ENCODE measurements at regions not wholly inside any gene's neighbourhood (a gene's known extent, or its start where the extent isn't known, plus 50 kb on each side); places are given as distances from the start of the nearest gene placed in this dataset.

DNA sequence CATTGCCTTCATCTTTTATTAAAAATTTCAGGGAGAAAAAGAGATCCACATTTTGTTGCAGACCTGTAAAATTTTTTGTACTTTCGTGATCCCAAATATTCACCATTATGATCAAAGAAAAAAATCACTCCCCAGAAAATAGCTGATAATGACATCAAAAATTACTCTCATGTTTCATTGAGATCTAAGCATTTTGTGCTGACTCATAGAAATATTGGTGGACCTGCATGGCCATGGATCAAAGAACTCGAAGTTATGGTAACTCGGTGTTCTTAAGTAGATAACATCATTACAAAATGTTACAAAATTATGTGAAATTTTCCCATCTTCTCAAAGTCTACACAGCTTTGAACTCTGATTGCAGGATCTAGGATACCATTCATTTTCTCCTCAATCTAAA is 135.8 kb downstream of the PTGER3 start:
- no TSS peak for BruUV-seq (replicated peaks)
- ChIA-PET POLR2A (ENCODE audit: unreplicated experiment) (no interaction called here), CTCF (no interaction called here)
- intact Hi-C loops (cut with micrococcal nuclease; ENCODE audit: unreplicated experiment), result no loop called here
- H2AFZ ChIP-seq, result no peak overlapping the region
- no peak overlapping the region for H3K4me2 ChIP-seq
- no peak for DNase-seq
- H3K27ac ChIP-seq, result no peak overlapping the region
- no peaks in the 10 kb centered on the region for H3K27me3 ChIP-seq (ENCODE audit: insufficient read depth, low read depth)
- H3K79me2 ChIP-seq (ENCODE audit: low read depth), result no peaks in the 10 kb centered on the region
- no peaks in the 10 kb centered on the region for H3K9me3 ChIP-seq (ENCODE audit: insufficient read depth, low read depth)
- no peaks in the 10 kb centered on the region for H3K4me1 ChIP-seq (replicated peaks; ENCODE audit: insufficient read depth)
- H4K20me1 ChIP-seq (ENCODE audit: insufficient read depth), result no peaks in the 10 kb centered on the region
- no peaks in the 10 kb centered on the region for H3K9me2 ChIP-seq (ENCODE audit: insufficient read depth)
- H3K36me3 ChIP-seq (ENCODE audit: low read depth), result no peaks in the 10 kb centered on the region
- TF ChIP-seq EZH2 (IDR thresholded peaks at IDR 0.05; ENCODE audit: low read depth), result no peak
- TF ChIP-seq, protein P1, sequence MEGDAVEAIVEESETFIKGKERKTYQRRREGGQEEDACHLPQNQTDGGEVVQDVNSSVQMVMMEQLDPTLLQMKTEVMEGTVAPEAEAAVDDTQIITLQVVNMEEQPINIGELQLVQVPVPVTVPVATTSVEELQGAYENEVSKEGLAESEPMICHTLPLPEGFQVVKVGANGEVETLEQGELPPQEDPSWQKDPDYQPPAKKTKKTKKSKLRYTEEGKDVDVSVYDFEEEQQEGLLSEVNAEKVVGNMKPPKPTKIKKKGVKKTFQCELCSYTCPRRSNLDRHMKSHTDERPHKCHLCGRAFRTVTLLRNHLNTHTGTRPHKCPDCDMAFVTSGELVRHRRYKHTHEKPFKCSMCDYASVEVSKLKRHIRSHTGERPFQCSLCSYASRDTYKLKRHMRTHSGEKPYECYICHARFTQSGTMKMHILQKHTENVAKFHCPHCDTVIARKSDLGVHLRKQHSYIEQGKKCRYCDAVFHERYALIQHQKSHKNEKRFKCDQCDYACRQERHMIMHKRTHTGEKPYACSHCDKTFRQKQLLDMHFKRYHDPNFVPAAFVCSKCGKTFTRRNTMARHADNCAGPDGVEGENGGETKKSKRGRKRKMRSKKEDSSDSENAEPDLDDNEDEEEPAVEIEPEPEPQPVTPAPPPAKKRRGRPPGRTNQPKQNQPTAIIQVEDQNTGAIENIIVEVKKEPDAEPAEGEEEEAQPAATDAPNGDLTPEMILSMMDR (conservative IDR thresholded peaks at IDR 0.05), result no peak
- H3K4me3 ChIP-seq, result no peak overlapping the region
- no peaks in the 10 kb centered on the region for H3F3A ChIP-seq (ENCODE audit: insufficient read depth, low read depth)

DNA sequence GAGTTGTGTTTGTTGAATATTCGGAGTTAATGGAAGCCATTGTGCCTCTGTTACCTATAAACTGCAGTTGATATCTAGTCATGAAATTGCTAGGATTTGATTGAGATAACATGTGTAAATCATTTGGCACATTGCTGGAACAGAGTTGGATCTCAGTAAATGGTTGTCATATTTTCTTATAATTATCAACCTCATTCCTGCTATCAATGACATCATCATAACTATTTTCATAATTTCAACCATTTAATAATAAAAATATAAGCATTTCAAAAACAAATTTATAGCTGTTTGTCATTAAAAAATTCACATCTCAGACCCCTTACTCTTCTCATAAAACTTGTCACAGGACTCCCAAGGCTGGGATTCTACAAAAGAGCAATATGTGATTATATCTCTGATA is 133.4 kb downstream of the PTGER3 start:
- H2AFZ ChIP-seq, result no peak overlapping the region
- POLR2A ChIA-PET (ENCODE audit: unreplicated experiment), result no interaction called here
- no peaks in the 10 kb centered on the region for H3K79me2 ChIP-seq (ENCODE audit: low read depth)
- H3K4me2 ChIP-seq, result no peak overlapping the region
- DNase-seq, result no peak
- intact Hi-C loops (cut with micrococcal nuclease; ENCODE audit: unreplicated experiment), result no loop called here
- H3K27me3 ChIP-seq (ENCODE audit: insufficient read depth, low read depth), result no peaks in the 10 kb centered on the region
- H3K4me1 ChIP-seq (replicated peaks; ENCODE audit: insufficient read depth), result no peaks in the 10 kb centered on the region
- H3K4me3 ChIP-seq, result no peak overlapping the region
- no TSS peak for BruUV-seq (replicated peaks)
- H3K9me3 ChIP-seq (ENCODE audit: insufficient read depth, low read depth), result no peaks in the 10 kb centered on the region
- H3K36me3 ChIP-seq (ENCODE audit: low read depth), result no peaks in the 10 kb centered on the region
- H4K20me1 ChIP-seq (ENCODE audit: insufficient read depth), result no peaks in the 10 kb centered on the region
- CTCF ChIA-PET, result no interaction called here
- H3K9me2 ChIP-seq (ENCODE audit: insufficient read depth), result no peaks in the 10 kb centered on the region
- no peaks in the 10 kb centered on the region for H3F3A ChIP-seq (ENCODE audit: insufficient read depth, low read depth)
- TF ChIP-seq, protein P1 (conservative IDR thresholded peaks at IDR 0.05), result no peak
- no peak for TF ChIP-seq EZH2 (IDR thresholded peaks at IDR 0.05; ENCODE audit: low read depth)
- H3K27ac ChIP-seq, result no peak overlapping the region

DNA sequence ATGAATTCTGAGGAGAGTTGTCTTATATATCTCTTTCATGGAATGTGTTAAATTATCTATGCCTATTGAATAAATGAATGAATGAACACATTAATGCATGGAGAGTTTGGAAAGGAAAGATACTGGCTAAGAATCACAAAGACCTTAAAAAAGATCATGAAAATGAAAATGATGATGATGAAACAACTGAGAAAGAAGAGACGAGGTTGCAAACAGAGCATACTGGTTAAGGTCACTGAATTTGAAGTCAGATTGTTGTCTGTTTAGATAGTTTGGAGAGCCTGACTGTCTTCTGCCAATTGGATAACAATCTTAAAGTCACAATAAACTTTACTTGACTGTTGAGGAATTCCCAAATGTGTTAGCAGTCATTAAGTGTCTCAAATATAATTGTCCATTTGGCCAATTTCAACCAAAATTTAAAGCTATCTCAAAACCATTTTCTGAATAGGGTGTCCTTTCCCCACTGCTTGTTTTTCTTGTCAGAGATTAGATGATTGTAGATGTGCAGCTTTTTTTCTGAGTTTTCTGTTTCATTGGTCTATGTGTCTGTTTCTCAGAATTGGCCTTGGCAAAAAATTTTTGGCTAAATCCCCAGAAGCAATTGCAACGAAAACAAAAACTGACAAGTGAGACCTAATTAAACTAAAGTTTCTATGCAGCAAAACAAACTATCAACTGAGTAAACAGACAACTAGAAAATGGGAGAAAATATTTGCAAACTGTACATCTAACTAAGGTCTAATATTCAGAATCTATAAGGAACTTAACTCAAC is 132.2 kb downstream of the PTGER3 start:
- Histone ChIP-seq H3F3A (ENCODE audit: insufficient read depth, low read depth) (no peaks in the 10 kb centered on the region), H2AFZ (no peak overlapping the region), H3K4me1 (replicated peaks; ENCODE audit: insufficient read depth) (no peaks in the 10 kb centered on the region), H3K36me3 (ENCODE audit: low read depth) (no peaks in the 10 kb centered on the region), H3K27me3 (ENCODE audit: insufficient read depth, low read depth) (no peaks in the 10 kb centered on the region), H3K79me2 (ENCODE audit: low read depth) (no peaks in the 10 kb centered on the region), H3K4me3 (no peak overlapping the region), H3K4me2 (no peak overlapping the region), H3K27ac (no peak overlapping the region), H4K20me1 (ENCODE audit: insufficient read depth) (no peaks in the 10 kb centered on the region), H3K9me2 (ENCODE audit: insufficient read depth) (no peaks in the 10 kb centered on the region), H3K9me3 (ENCODE audit: insufficient read depth, low read depth) (no peaks in the 10 kb centered on the region)
- CTCF ChIA-PET, result no interaction called here
- BruUV-seq (replicated peaks), result no TSS peak
- no peak for TF ChIP-seq EZH2 (IDR thresholded peaks at IDR 0.05; ENCODE audit: low read depth)
- TF ChIP-seq, protein P1 (conservative IDR thresholded peaks at IDR 0.05), result no peak
- DNase-seq, result no peak
- POLR2A ChIA-PET (ENCODE audit: unreplicated experiment), result no interaction called here
- intact Hi-C loops (cut with micrococcal nuclease; ENCODE audit: unreplicated experiment), result no loop called here

All from PC-9 (cell line).